GM12872 (cell line): ENCODE measurements at regions not wholly inside any gene's neighbourhood (a gene's known extent, or its start where the extent isn't known, plus 50 kb on each side); places are given as distances from the start of the nearest gene placed in this dataset.

Experiments used
- TF ChIP-seq, protein P1 (sequence below): IDR thresholded peaks from 3 replicates; pipeline ENCODE4 v1.5.1; 2011; ENCODE audit warnings: low read depth, mild to moderate bottlenecking, low read length, moderate library complexity; ENCODE audit not compliant: insufficient read depth

DNA sequence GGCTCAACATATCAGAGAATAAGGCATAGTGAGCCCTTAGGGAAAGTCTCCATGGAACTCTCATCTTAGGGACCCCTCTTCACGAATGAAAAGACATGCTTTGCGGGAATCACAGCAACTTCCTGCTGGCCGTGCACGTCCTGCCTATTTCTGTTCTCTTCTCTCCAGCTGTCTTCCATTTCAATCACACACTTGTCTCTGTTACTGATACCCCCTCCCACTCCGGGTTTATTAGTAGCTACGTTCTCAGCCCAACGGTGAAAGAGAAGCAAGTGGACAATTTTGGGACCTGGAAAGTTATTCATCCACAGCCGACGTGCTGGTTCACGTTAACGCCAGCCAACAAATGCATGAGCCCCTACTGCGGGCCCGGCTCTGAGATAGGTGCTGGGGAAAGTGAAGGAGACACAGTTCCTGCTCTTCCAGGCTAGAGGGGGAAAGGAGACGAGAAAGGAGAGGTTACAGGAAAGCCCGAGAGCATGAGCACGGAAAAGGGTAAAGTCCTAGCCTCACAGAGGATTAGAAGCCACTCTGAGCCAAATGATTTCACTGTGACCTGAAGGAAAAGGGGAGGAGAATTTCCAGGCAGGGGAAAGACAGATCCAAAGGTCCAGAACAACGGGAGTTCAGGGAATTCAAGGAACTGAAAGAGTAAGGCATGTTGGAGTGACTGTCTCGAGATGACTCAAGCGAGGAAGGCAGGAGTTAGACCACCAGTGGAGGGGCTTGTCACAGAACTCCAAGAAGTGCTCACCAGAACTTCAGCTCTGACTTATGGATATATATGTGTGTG is 81.8 kb upstream of the CLDN10 start:
- TF ChIP-seq, protein P1, sequence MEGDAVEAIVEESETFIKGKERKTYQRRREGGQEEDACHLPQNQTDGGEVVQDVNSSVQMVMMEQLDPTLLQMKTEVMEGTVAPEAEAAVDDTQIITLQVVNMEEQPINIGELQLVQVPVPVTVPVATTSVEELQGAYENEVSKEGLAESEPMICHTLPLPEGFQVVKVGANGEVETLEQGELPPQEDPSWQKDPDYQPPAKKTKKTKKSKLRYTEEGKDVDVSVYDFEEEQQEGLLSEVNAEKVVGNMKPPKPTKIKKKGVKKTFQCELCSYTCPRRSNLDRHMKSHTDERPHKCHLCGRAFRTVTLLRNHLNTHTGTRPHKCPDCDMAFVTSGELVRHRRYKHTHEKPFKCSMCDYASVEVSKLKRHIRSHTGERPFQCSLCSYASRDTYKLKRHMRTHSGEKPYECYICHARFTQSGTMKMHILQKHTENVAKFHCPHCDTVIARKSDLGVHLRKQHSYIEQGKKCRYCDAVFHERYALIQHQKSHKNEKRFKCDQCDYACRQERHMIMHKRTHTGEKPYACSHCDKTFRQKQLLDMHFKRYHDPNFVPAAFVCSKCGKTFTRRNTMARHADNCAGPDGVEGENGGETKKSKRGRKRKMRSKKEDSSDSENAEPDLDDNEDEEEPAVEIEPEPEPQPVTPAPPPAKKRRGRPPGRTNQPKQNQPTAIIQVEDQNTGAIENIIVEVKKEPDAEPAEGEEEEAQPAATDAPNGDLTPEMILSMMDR: no peak

DNA sequence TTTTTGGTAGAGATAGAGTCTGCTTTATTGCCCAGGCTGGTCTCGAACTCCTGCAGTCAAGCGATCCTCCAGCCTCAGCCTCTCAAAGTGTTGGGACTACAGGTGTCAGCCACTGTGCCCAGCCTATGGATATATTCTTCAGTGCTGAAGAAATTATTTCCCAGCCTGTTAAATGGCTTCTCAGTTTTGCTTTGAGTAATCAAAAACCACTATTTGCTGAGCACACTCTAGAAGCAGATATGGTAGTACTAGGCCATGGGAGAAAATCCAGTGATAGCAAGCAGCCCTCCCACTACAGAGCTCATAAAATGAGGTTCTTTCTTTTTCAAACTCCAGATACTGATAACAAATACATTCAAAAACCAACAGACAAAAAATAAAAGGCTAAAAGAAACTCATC is 80.6 kb upstream of the CLDN10 start:
- TF ChIP-seq, protein P1: no peak

DNA sequence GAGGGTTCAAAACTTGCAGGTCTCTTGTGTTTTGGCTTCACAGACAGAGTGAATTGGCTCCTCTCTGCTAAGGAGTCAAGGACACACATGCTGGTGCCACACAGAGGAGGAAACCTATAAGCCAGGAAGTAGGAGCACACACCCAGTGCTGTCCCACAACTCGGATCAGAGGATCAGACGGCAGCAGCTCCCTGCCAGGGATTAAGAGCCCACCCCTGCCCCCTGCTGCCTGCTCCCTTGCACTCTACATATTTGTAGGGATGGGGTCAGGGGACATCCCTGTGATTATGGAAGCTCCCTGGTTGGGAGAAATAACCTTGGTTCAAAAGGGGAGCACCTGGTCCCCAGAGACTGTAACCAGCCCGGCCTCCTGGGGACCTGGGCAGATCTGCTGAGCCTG is 77.5 kb upstream of the CLDN10 start:
- TF ChIP-seq, protein P1: 0 out of 3 replicates have a peak, but pooled peaks have one; percentile 17

DNA sequence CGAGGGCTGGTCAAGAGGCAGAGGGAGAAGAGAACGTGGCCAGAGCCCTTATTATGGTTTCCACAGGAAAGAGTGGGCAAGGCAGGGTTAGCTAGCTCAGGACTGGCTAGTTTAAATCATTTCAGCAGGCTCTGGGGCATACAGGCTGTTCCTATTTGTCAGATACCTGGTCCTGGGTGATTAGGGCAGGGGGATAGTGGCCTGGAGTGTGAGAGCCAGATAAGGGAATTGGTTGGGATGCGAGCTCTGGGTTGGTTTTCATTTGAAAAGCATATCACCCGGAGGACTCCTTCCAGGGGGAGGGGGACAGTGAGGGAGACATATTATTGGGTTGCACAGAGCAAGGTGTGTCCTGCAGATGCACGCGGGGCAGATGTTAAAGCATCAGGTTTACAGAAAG is 75.3 kb upstream of the CLDN10 start:
- TF ChIP-seq, protein P1: no peak

DNA sequence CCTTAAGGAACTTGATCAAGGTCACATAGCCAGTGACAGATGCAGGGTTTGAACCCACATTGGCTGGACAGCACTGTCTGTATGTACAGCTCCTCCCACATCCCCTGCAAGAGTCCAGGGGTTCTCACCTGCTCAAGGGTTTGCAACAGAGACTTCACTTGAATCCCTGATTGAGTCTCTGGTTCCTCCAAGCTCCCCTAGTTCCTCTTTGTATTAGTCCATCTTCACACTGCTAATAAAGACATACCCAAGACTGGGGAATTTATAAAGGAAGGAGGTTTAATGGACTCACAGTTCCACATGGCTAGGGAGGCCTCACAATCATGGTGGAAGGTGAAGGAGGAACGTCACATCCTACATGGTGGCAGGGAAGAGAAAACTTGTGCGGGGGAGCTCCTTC is 72.8 kb upstream of the CLDN10 start:
- TF ChIP-seq, protein P1: no peak

DNA sequence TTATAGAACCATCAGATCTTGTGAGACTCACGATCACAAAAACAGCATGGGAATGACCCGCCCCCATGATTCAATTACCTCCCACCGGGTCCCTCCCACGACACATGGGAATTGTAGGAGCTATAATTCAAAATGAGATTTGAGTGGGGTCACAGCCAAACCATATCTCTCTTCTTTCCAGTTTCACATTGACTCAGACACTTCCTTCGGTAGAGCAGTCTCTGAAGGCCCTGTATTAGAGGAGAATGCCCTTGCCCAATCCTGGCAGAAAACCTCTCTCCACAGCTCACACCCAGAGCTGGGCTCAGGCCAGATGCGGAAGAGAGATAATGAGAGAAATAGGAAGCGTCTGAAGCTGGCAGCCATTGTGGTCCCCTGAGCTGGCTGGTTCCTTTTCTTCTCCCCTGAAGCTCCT is 72.4 kb upstream of the CLDN10 start:
- TF ChIP-seq, protein P1: no peak

DNA sequence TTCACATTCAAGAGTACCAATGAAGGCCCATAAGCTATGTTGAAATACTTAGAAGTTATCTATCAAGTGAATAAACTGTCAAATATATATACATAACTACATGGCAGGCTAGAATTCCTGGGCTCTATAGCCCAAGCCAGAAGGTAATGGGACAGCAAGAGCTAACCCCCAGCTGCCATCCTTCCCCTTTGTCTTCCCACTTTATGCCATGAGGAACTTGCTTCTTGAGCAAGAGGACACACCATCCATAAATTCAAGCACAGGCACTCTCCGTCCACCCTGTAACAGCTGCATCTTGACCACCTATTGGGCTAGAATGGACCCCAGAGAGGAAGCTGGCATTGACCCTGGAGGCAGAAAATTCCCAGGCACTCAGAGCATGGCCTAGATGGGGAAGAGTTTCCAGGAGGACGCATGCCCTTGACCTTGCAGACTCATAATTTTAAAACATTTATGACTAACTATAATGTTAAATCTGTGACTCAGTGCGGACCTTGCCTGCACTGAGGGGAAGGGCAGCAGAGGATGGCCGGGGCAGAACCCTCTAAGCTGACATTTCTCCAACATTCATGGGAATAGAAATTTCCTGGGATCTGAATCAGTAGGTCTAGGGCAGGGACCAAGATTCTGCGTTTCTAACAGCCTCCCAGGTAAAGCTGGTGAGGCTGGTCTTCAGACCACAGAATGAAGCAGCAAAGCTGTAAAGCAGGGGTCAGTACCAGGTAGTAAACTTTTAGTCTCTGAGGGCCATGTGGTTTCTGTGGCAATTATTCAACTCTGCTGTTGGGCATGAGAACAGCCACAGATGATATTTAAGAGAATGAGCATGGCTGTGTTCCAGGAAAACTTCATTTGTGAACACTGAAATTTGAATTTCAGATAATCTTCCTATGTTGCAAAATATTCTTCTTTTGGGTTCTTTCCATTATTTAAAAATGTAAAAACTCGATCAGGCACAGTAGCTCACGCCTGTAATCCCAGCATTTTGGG is 71.4 kb upstream of the CLDN10 start:
- TF ChIP-seq, protein P1: no peak
